Kidney epithelial cell (primary cell): ENCODE measurements at regions not wholly inside any gene's neighbourhood (a gene's known extent, or its start where the extent isn't known, plus 50 kb on each side); places are given as distances from the start of the nearest gene placed in this dataset.

Experiments used
- DNase-seq: peaks from one replicate; pipeline ENCODE4 v3.0.0-alpha.2; 2010; ENCODE audit warnings: low read depth
- H3K27me3 ChIP-seq: 2 replicates; pipeline ENCODE4 v1.6.0; 2011; ENCODE audit warnings: low read length; ENCODE audit not compliant: control insufficient read depth, insufficient read depth
- H3K36me3 ChIP-seq: 2 replicates; pipeline ENCODE4 v1.5.1; 2011; ENCODE audit warnings: low read length; ENCODE audit not compliant: control insufficient read depth, insufficient read depth
- H3K4me3 ChIP-seq: 2 replicates; pipeline ENCODE4 v1.5.1; 2011; ENCODE audit warnings: low read depth, mild to moderate bottlenecking, control low read depth, low read length
- TF ChIP-seq, protein P1 (sequence below): IDR thresholded peaks from 2 replicates; pipeline ENCODE4 v1.5.1; 2011; ENCODE audit warnings: mild to moderate bottlenecking, moderate library complexity, low read length, control low read depth, inconsistent platforms; ENCODE audit not compliant: insufficient read depth, poor library complexity, severe bottlenecking

DNA sequence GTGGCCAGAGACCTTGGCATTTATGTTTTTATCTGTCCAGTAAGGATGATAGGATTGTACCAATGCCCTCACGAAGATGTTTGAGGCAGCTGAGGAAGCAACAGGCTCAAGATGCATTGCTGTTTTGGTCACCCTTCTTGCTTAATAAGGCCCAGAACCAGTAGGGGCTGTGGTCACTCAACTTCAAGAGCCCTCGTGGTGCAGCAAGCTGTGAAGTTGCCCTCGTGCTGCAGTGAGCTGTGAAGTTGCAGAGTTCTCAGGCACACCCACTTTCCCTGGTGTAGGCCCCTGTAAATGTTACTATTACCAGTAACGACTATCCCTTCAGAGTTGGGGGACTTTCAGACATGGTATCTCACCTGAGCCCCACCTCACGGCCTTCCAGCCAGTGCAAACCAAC, 207.6 kb upstream of the LYZL1 start:
- Histone ChIP-seq H3K36me3 (no peaks in the 10 kb centered on the region), H3K4me3 (no peak overlapping the region), H3K27me3 (no peaks in the 10 kb centered on the region)
- TF ChIP-seq, protein P1, sequence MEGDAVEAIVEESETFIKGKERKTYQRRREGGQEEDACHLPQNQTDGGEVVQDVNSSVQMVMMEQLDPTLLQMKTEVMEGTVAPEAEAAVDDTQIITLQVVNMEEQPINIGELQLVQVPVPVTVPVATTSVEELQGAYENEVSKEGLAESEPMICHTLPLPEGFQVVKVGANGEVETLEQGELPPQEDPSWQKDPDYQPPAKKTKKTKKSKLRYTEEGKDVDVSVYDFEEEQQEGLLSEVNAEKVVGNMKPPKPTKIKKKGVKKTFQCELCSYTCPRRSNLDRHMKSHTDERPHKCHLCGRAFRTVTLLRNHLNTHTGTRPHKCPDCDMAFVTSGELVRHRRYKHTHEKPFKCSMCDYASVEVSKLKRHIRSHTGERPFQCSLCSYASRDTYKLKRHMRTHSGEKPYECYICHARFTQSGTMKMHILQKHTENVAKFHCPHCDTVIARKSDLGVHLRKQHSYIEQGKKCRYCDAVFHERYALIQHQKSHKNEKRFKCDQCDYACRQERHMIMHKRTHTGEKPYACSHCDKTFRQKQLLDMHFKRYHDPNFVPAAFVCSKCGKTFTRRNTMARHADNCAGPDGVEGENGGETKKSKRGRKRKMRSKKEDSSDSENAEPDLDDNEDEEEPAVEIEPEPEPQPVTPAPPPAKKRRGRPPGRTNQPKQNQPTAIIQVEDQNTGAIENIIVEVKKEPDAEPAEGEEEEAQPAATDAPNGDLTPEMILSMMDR = no peak
- no peak for DNase-seq

DNA sequence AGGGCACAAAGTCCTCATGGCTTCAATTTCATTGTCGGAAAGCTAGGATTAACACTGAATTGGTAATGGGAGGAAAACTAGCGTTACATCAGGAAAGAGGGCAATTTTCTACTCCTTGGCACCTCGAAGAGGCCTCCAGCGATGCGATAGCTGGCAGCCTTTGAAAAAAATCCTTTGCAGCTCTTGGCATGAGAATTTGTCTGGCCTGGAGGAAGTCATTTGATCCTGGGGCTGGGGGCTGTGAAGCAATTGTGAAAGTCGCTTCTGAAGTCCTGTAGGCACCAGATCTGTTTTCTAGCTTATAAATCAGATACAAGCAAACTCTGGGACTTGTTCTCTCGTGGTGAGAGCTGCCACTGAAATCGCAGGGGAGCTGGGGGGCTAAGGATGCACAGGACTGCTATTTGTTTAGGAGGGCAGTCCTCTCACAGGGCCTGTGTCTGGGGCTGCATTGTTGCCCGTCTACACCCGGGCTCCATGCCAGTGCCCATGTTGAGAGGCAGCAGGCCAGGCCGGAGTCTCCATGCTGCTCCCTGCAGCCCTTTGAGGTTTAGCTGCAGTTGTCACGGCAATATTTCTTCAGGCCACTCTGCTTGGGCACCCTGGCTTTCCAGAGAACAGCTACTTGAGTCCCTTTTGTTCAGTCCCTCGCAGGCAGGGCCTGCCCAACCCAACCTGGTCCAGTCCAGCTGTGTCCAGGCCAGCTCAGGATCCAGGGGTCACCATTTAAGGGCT, 206.8 kb upstream of the LYZL1 start:
- DNase-seq = no peak
- no peaks in the 10 kb centered on the region for H3K27me3 ChIP-seq
- H3K36me3 ChIP-seq = no peaks in the 10 kb centered on the region
- TF ChIP-seq, protein P1 = no peak
- no peak overlapping the region for H3K4me3 ChIP-seq

DNA sequence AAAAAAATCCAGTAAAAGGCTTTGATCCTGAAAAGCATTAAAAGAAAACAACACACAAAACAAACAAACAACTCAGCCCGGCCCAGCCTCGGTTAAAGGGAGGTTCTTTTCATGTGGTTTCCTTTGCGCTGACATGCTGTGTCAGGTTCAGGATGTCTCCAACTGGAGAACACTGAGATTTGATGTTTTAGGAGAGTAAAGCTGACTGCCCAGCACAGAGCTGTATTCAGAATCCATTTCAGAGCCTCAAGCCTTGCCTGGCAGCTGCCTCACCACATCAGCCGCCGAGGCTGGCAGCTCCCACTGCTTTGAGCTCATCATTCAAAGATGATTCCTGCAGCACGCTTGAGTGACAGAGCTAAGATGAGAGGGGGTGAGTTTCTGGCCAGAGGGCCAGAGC, 205.8 kb upstream of the LYZL1 start:
- H3K36me3 ChIP-seq = no peaks in the 10 kb centered on the region
- no peaks in the 10 kb centered on the region for H3K27me3 ChIP-seq
- H3K4me3 ChIP-seq = no peak overlapping the region
- no peak for DNase-seq
- TF ChIP-seq, protein P1 = no peak

- H3K27me3 ChIP-seq = no peaks in the 10 kb centered on the region
- TF ChIP-seq, protein P1 = no peak
- no peak overlapping the region for H3K4me3 ChIP-seq
- no peak for DNase-seq
- no peaks in the 10 kb centered on the region for H3K36me3 ChIP-seq
Observed at GRCh38 chr10:29084681-29085307, 204.1 kb upstream of the LYZL1 start.

DNA sequence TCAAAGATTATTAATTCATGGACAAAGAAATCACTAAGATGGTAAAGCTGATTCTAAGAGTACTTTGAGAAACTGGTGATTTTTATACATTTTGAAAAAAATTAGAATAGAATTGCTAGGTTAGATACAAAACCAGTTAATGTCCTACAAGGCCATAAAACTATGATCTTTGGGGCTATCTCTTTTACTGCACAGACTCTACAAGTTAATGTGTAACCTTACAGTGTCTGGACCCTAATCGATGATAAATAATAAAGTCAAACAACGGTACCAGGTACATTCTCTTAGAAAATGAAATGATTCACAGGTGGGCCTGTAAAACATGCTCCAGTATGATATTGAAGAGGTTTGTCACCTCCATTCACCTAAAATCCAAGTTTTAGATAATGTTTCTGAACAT, 199.8 kb upstream of the LYZL1 start:
- TF ChIP-seq, protein P1 = no peak
- no peaks in the 10 kb centered on the region for H3K27me3 ChIP-seq
- H3K4me3 ChIP-seq = no peak overlapping the region
- no peak for DNase-seq
- H3K36me3 ChIP-seq = no peaks in the 10 kb centered on the region
